ENCODE measurements at regions not wholly inside any gene's neighbourhood (a gene's known extent, or its start where the extent isn't known, plus 50 kb on each side); places are given as distances from the start of the nearest gene placed in this dataset.

- H3K4me3 ChIP-seq (replicated peaks in 1 of 3; ENCODE audit: insufficient read depth in 1 of 3, low read depth in 1 of 3, low read length in 3 of 3), result no peak overlapping the region
- H3K27ac ChIP-seq (ENCODE audit: insufficient read depth, low read depth, low read length), result no peak overlapping the region
- no peaks in the 10 kb centered on the region for H3K79me2 ChIP-seq (ENCODE audit: control insufficient read depth, insufficient read depth, low read length)
- no peaks in the 10 kb centered on the region for H3K27me3 ChIP-seq (ENCODE audit: control insufficient read depth in 2 of 2, insufficient read depth in 2 of 2, low read length in 2 of 2)
- no peak overlapping the region for H3K9ac ChIP-seq (replicated peaks; ENCODE audit: extremely low read depth, insufficient read depth, low read length)
- no peaks in the 10 kb centered on the region for H4K20me1 ChIP-seq (replicated peaks; ENCODE audit: control insufficient read depth, extremely low read depth, insufficient read depth, low read length)
- no peaks in the 10 kb centered on the region for H3K4me1 ChIP-seq (ENCODE audit: control insufficient read depth, extremely low read depth, insufficient read depth, low read length)
- DNase-seq (ENCODE audit: low read depth, low spot score) (no peak), FAIRE-seq (no peak)
- POLR2A ChIA-PET, result no interaction called here
- no TSS peak for BruUV-seq (replicated peaks)
- no peak for TF ChIP-seq JUN (IDR thresholded peaks at IDR 0.05; ENCODE audit: borderline replicate concordance, insufficient read depth, insufficient read length, low read depth)
- no peak for TF ChIP-seq MYC (IDR thresholded peaks at IDR 0.05; ENCODE audit: low read depth, low read length)
- TF ChIP-seq MAX (IDR thresholded peaks at IDR 0.05; ENCODE audit: insufficient read depth, insufficient read length), result no peak
- TF ChIP-seq EZH2 (IDR thresholded peaks at IDR 0.05; ENCODE audit: borderline replicate concordance, low read depth, low read length, severe bottlenecking), result no peak
- TF ChIP-seq POLR2AphosphoS5 (IDR thresholded peaks at IDR 0.05; ENCODE audit: insufficient read depth, low read depth, low read length), result no peak
- no peak for TF ChIP-seq POLR2A (IDR thresholded peaks at IDR 0.05; ENCODE audit: low read depth, low read length)
- no peak for TF ChIP-seq GATA2 (IDR thresholded peaks at IDR 0.05; ENCODE audit: insufficient read depth, insufficient read length, low read depth, low read length)
- no peak for TF ChIP-seq CTCF (IDR thresholded peaks at IDR 0.05; ENCODE audit: extremely low read depth in 1 of 2, insufficient read depth in 1 of 2, low read depth in 1 of 2, low read length in 2 of 2)
- TF ChIP-seq FOS (IDR thresholded peaks at IDR 0.05; ENCODE audit: borderline replicate concordance, insufficient read depth, low read length), result no peak
- no peak overlapping the region for H3K4me2 ChIP-seq (ENCODE audit: insufficient read depth, low read length)
- CTCF ChIA-PET, result interaction anchor here (1.1 to 1.7 kb wide), 2 partner anchors 11 to 15 kb away, joined by 3 to 4 read pairs; no protein-coding TSS in a partner anchor
- intact Hi-C loops (cut with micrococcal nuclease), result no loop called here
- no peaks in the 10 kb centered on the region for H3K9me3 ChIP-seq (replicated peaks; ENCODE audit: control insufficient read depth, insufficient read depth, low read length)
- no peaks in the 10 kb centered on the region for H3K9me1 ChIP-seq (replicated peaks; ENCODE audit: control insufficient read depth, extremely low read depth, insufficient read depth, low read length)
- dilution Hi-C loops (cut with MboI; ENCODE audit: extremely low pct_ligation_motif_present, low sequenced_read_pairs), result no loop called here
- H3K36me3 ChIP-seq (ENCODE audit: control insufficient read depth in 2 of 2, extremely low read depth in 1 of 2, insufficient read depth in 2 of 2, low read length in 2 of 2), result no peaks in the 10 kb centered on the region
- no peak overlapping the region for H2AFZ ChIP-seq (ENCODE audit: low read depth, low read length)
Observed at GRCh38 chr21:27578741-27579265, 611.9 kb upstream of the ADAMTS5 start.
